ENCODE measurements at regions not wholly inside any gene's neighbourhood (a gene's known extent, or its start where the extent isn't known, plus 50 kb on each side); places are given as distances from the start of the nearest gene placed in this dataset.
"Not testable (repeated sequence)": the region's sequence is repeated elsewhere in the genome, so short reads cannot be mapped to it uniquely, and the experiment has no call there.

DNA sequence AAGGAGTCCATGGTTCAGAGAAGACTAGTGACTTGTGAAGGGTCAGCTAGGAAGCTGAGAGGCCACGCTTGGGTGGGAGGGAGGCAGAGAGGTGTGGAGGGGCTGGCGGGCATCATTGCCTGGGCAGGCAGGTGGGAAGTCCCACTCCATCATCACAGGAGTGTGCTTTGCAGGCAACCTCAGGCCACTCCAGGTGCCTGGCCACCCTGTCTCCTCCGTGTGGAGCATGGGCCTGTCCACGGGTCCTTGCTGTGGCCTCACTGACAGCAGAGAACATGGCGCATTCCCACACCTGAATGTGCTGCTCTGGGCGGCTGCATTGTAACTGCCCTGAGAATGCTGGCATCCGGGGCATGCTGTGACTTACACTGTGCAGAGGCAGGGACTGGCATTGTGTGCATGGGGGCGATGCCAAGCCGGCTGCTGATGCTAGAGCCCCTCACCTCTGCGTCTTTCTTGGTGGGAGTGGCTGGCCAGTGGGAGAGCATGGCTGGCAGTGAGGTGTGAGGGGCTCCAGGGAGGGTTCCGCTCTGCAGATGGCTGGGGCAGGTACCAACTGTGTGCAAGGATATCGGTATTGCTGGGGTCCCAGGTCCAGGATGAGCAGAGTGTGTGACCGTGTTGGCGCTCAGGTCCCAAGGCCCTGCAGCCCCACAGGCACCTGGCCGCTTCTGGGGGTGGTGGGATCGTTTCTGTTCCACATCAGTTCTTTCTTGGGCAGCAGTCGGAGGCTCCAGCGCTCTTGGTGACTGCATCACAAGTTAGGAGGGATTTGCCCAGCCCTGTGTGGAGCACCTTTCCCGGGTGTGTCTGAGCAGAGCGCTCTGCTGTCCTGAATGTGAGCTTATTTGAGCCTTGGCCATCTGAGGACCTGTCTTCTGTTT, 94.8 kb downstream of the NPIPB11 start:
- TF ChIP-seq, protein P1, sequence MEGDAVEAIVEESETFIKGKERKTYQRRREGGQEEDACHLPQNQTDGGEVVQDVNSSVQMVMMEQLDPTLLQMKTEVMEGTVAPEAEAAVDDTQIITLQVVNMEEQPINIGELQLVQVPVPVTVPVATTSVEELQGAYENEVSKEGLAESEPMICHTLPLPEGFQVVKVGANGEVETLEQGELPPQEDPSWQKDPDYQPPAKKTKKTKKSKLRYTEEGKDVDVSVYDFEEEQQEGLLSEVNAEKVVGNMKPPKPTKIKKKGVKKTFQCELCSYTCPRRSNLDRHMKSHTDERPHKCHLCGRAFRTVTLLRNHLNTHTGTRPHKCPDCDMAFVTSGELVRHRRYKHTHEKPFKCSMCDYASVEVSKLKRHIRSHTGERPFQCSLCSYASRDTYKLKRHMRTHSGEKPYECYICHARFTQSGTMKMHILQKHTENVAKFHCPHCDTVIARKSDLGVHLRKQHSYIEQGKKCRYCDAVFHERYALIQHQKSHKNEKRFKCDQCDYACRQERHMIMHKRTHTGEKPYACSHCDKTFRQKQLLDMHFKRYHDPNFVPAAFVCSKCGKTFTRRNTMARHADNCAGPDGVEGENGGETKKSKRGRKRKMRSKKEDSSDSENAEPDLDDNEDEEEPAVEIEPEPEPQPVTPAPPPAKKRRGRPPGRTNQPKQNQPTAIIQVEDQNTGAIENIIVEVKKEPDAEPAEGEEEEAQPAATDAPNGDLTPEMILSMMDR (IDR thresholded peaks at IDR 0.05; ENCODE audit: insufficient read depth, low read depth, low read length): no peak
- no peak for DNase-seq (ENCODE audit: low read depth)
- no peak overlapping the region for H3K4me3 ChIP-seq (ENCODE audit: low read depth, low read length)

DNA sequence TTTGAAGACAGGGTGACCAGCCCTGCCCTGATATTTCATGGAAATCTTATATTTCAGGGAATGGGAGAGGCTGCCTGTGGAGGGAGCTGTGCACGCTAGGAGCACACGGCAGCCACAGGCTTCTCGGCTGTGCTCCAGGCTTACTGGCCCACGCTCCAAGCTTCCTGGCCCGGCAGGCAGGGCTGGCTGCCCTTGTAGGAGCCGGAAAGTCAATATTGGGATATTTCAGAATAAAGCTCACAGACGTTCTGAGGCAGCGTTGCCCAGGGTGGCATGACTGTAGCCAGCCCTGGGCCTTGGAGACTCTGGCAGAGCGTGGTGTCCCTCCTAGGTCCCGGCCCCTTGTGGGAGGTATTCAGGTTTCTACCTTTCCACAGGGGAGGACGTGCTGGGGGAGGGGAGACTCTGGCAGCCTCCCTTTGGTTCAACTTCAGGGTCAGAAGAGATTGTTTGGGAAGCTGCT, 95.6 kb downstream of the NPIPB11 start:
- no peak overlapping the region for H3K4me3 ChIP-seq (ENCODE audit: low read depth, low read length)
- TF ChIP-seq, protein P1 (IDR thresholded peaks at IDR 0.05; ENCODE audit: insufficient read depth, low read depth, low read length): no peak
- DNase-seq (ENCODE audit: low read depth): no peak

DNA sequence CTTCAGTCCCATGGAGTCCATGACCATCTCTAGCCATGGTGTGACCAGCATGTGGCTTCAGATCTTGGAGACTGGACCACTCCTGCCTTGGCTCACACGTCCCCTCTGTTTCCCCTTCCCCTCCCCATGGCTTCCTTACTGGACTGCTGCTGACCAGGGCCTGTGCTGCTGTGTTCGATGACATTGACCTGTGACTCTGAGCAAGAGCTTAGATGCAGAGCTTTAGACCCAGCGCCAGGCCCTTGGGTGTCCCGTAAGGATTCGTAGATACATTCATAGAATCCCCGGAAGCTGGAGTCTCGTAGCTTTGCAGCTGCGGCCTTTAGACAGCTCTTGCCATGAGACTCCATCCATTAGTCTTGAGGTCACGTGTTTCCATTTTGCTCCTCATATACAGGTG, 96.3 kb downstream of the NPIPB11 start:
- not testable (repeated sequence) for DNase-seq (ENCODE audit: low read depth); H3K4me3 ChIP-seq (ENCODE audit: low read depth, low read length)

DNA sequence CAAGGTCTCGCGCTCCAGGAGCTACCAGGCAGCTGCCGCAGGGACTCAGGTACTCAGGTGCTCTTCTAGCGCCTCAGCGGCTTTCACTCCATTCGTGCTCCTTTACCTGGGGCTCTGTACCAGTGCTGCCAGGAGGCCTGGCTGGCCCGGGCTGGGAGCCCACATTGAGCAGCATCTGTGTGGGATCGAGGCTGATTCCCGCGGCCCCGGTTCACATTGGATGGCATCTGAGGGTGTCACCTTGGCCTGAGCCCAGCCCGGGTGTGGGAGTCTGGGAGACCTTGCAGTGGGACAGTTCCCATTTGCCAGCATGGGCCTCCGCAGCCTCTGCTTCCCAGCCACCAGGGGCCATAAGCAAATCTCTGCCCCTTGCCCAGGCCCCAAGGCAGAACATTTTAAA, 96.9 kb downstream of the NPIPB11 start:
- DNase-seq (ENCODE audit: low read depth); H3K4me3 ChIP-seq (ENCODE audit: low read depth, low read length): not testable (repeated sequence)

DNA sequence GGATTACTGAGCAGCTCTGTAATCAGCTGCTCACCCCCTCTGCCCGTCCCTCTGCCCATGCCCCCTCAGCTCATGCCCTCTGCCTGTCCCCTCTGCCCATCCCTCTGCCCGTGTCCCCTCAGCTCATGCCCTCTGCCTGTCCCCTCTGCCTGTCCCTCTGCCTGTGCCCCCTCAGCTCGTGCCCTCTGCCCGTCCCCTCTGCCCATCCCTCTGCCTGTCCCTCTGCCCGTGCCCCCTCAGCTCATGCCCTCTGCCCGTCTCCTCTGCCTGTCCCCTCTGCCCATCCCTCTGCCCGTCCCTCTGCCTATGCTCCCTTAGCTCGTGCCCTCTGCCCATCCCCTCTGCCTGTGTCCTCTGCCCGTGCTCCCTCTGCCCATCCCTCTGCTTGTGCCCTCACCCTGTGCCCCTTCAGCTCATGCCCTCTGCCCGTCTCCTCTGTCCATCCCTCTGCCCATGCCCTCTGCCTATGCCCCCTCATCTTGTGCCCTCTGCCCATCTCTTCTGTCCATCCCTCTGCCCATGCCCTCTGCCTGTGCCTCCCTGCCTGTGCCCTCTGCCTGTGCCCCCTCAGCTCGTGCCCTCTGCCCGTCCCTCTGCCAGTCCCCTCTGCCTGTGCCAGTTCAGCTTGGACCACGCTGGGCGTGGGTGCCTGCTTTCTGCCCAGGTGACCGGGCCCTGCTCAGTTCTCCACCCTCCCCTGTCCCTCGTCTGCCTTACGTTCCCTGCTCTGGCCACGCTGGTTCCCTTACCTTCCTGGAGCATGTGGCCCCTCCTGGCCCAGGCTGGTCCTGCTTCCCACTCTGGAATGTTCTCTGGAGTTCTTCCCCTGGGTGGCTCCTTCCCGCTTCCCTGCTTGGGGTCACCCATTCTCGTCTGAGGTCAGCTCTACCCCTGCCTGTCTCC, 97.6 kb downstream of the NPIPB11 start:
- no peak for DNase-seq (ENCODE audit: low read depth)
- TF ChIP-seq, protein P1 (IDR thresholded peaks at IDR 0.05; ENCODE audit: insufficient read depth, low read depth, low read length): no peak
- H3K4me3 ChIP-seq (ENCODE audit: low read depth, low read length): no peak overlapping the region

DNA sequence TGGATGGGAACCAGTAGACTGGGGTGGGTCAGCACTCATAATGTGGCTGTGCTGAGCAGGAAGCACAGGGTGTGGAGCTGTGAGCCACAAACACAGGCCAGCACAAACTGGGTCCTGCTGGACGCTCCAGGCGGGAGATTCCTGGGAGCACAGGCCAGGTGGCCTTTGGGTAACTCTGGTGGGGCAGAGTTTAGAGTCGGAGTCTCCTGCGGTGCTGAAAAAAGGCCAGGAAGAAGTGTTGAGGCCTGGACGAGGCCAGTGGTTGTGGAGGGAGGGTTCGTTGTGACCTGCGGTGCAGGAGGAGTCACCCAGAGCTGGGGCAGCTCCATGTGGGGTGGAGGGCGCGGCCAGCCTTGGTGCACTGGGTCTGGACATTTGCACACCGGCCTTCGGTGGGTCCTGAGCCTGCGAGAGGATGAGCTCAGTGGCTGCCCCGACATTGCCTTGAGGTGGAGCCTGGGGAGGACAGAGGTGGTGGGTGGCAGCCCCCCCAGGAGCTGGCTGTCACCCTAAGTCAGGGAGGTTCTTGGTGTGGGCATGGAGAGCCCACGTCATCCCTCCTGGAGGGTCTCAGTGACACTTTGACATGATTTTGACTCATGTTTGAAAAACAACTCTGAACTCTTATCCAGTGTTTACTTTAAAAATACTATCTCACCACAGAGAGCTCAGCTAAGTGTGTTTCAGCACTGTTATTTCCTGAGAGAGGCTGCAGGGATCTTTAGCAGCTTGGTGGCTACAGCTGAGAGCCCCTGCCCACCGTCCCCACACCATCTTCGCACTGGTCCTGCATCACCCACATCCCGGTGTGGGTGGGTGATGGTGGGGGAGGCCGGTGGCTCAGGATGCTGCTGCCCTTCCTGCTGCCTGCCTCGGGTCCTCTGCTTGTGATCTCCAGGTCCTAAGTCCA, 98.7 kb downstream of the NPIPB11 start:
- peak; percentile 81 for DNase-seq (ENCODE audit: low read depth)
- H3K4me3 ChIP-seq (ENCODE audit: low read depth, low read length): no peak overlapping the region
- TF ChIP-seq, protein P1 (IDR thresholded peaks at IDR 0.05; ENCODE audit: insufficient read depth, low read depth, low read length): no peak

DNA sequence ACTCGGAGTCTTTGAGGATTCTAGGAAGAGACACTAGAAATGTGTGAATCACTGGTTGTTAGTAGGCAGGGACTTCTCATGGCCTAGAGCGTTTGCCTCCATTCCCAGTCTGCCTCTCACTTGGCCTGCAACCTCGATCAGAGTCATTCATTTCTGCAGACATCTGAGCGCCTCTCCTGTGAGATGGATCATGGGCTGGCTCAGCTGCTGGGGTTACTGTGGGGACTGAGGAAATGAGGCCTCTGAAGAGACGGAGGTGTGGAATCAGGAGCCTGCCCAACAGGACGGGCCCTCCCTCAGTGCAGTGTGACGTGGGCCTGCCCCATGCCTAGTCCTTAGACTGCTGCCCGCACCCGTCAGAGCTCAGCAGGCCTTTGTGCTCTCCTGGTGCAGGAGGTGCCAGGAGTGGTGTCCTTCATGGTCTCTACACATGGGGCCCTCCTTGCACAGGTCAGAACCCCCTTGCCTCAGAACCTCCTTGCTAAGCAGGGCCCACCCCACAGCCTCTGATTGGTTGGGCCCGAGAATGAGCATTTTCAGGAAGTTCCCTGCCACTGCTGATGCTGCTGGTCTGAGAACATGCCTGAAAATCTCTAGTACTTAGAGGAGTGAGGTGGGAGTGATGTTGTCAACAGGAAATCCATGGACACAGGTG, 99.4 kb downstream of the NPIPB11 start:
- DNase-seq (ENCODE audit: low read depth): no peak
- TF ChIP-seq, protein P1 (IDR thresholded peaks at IDR 0.05; ENCODE audit: insufficient read depth, low read depth, low read length): no peak
- no peak overlapping the region for H3K4me3 ChIP-seq (ENCODE audit: low read depth, low read length)

All from fibroblast of villous mesenchyme (primary cell).